Suprapubic skin (tissue), 4 donors: ENCODE measurements at regions not wholly inside any gene's neighbourhood (a gene's known extent, or its start where the extent isn't known, plus 50 kb on each side); places are given as distances from the start of the nearest gene placed in this dataset.

Source experiments
- DNase-seq, 2 donors: peaks; one replicate each; pipeline ENCODE4 v3.0.0-alpha.2; 2019; ENCODE audit warnings: low spot score in 2 of 2
- H3K27ac ChIP-seq: fragments of 200-600 bp; sonication (generic); one replicate; pipeline ENCODE4 v1.5.1; 2019
- H3K27me3 ChIP-seq: fragments of 200-600 bp; sonication (generic); one replicate; pipeline ENCODE4 v1.5.1; 2019
- H3K36me3 ChIP-seq: fragments of 200-600 bp; sonication (generic); one replicate; pipeline ENCODE4 v1.5.1; 2019
- H3K4me1 ChIP-seq: fragments of 200-600 bp; sonication (generic); one replicate; pipeline ENCODE4 v1.5.1; 2019
- H3K4me3 ChIP-seq: fragments of 200-600 bp; sonication (generic); one replicate; pipeline ENCODE4 v1.5.1; 2019; ENCODE audit warnings: mild to moderate bottlenecking
- H3K9me3 ChIP-seq: fragments of 200-600 bp; sonication (generic); one replicate; pipeline ENCODE4 v1.5.1; 2019
- EP300 ChIP-seq: sonication (generic); formaldehyde crosslinking; IDR thresholded peaks from one replicate; pipeline ENCODE4 v1.6.1; 2017; ENCODE audit warnings: antibody characterized with exemption
- POLR2A ChIP-seq, 2 donors: fragments of 450-650 bp; IDR thresholded peaks; one replicate each; pipeline ENCODE4 v1.6.1; 2017; ENCODE audit warnings: antibody characterized with exemption in 2 of 2, mild to moderate bottlenecking in 2 of 2, moderate library complexity in 2 of 2
- POLR2AphosphoS5 ChIP-seq, 3 donors: sonication (generic); formaldehyde crosslinking; IDR thresholded peaks; one replicate each; pipeline ENCODE4 v1.6.1; 2017; ENCODE audit warnings: antibody characterized with exemption in 3 of 3
- WGBS: methylation state at CpG from one replicate; pipeline ENCODE4 v1.1.5; 2018; 5-methylcytosine and 5-hydroxymethylcytosine counted together
- TF ChIP-seq, protein P1 (sequence below), 2 donors: fragments of 200-600 bp in 1 of 2; fragments of 450-650 bp in 1 of 2; sonication (generic) in 1 of 2; IDR thresholded peaks; one replicate each; pipeline ENCODE4 v1.5.1; 2016 to 2019; ENCODE audit warnings: antibody characterized with exemption in 2 of 2, mild to moderate bottlenecking in 1 of 2, moderate library complexity in 1 of 2

DNA sequence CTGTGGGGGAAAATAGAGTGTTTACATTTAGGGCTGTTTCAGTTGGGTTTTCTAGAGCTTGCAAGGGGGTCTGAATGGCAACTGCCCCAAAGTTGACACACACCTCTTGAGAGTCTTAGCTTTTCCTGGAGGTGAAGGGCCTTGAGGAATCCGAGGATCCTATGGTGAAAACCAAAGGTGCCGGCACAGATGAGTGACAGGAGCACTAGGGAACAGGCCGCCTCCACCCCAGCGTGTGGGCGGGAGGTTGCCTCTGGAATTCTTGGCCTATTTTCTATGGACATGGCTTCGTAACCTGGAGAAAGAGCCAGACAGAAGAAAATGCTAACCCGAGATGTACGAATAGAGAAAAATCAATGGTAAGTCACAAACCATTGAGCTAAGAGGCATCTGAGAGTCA is 283.2 kb upstream of the FOXQ1 start:
- H3K4me1 ChIP-seq = peaks cover 11% of the 10 kb centered on the region
- H3K36me3 ChIP-seq = no peaks in the 10 kb centered on the region
- H3K27me3 ChIP-seq = no peaks in the 10 kb centered on the region
- no peak for DNase-seq
- H3K9me3 ChIP-seq = no peaks in the 10 kb centered on the region
- H3K27ac ChIP-seq = no peak overlapping the region
- no peak for TF ChIP-seq POLR2A (IDR thresholded peaks at IDR 0.05)
- TF ChIP-seq, protein P1, sequence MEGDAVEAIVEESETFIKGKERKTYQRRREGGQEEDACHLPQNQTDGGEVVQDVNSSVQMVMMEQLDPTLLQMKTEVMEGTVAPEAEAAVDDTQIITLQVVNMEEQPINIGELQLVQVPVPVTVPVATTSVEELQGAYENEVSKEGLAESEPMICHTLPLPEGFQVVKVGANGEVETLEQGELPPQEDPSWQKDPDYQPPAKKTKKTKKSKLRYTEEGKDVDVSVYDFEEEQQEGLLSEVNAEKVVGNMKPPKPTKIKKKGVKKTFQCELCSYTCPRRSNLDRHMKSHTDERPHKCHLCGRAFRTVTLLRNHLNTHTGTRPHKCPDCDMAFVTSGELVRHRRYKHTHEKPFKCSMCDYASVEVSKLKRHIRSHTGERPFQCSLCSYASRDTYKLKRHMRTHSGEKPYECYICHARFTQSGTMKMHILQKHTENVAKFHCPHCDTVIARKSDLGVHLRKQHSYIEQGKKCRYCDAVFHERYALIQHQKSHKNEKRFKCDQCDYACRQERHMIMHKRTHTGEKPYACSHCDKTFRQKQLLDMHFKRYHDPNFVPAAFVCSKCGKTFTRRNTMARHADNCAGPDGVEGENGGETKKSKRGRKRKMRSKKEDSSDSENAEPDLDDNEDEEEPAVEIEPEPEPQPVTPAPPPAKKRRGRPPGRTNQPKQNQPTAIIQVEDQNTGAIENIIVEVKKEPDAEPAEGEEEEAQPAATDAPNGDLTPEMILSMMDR (IDR thresholded peaks at IDR 0.05) = no peak
- no peak for TF ChIP-seq POLR2AphosphoS5 (IDR thresholded peaks at IDR 0.05)
- no peak for TF ChIP-seq EP300
- no peak overlapping the region for H3K4me3 ChIP-seq
- 93% methylated on average over 8 of the region's 8 CpGs for WGBS

DNA sequence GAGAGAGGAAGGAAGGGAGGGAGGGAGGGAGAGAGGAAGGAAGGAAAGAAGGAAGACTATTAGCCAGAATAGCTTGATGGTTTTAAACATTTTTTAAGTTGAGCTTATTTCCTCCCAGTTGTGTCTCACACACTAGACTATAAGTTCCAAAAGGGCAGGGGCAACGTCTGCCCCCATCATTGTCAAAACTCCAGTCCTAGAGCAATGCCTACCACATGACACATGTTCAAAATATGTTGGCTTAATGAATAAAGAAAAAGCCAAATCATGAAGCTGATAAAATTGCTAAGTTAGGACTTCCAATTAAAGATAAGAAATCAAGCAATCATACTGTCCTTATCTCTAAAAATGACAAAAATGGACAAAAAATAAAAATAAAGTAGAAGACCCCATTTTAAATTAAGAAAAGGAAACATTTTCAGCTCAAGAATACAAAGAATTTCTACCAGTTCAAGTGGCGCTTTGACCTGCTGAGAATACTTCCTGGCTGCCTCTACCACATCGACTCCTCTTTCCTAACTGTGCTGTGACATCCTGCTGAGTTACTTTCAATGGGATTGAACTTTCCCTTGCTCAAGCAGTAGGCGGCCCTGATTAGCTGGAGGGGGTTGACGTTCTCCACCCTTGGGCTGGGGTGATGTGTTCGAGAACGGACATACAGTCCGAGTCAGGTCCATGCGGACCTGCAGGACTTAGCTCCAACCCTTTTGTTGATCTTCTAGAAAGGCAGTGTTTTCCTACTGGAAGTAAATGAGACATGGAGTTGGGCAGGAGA is 283.9 kb upstream of the FOXQ1 start:
- Histone ChIP-seq H3K4me3 (no peak overlapping the region), H3K9me3 (no peaks in the 10 kb centered on the region), H3K36me3 (no peaks in the 10 kb centered on the region), H3K4me1 (peaks cover 11% of the 10 kb centered on the region), H3K27me3 (no peaks in the 10 kb centered on the region), H3K27ac (no peak overlapping the region)
- peak in 1 of 2 donors; percentile 63 for DNase-seq
- TF ChIP-seq POLR2AphosphoS5 (IDR thresholded peaks at IDR 0.05) (no peak), EP300 (no peak), POLR2A (IDR thresholded peaks at IDR 0.05) (no peak)
- TF ChIP-seq, protein P1 (IDR thresholded peaks at IDR 0.05) = no peak
- WGBS = 82% methylated on average over 9 of the region's 9 CpGs

DNA sequence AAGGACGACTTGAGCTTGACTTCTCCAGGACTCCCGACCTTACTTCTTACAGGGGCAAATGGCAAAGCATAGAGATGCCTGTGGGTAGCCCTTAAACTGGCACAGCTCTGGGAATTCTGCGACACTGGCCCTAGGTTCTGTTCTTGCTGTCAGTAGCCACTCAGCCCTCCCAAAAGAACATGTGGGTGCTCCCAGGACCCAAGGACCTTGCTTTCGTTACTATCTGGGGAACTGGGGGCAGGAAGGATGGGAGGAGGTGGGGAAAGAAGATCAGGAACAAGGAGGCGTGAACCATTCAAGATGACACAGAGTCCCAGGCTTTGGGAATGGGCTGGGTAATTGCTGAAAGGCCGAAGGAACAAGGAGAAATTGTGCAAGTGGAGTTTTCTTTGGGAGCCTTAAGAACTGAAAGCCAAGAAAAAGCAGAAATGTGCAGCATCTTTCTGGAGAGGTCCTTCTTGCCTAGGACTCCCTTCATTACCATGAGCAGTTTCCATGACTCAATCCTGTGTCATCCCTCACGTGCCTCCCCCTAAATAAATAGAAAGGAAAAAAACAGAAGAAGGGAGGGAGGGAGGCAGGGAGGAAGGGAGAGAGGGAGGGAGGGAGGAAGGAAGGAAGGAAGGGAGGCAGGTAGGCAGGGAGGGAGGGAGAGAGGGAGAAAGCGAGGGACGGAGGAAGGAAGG is 284.6 kb upstream of the FOXQ1 start:
- Histone ChIP-seq H3K4me1 (peaks cover 11% of the 10 kb centered on the region), H3K4me3 (no peak overlapping the region), H3K27ac (no peak overlapping the region), H3K9me3 (no peaks in the 10 kb centered on the region), H3K27me3 (no peaks in the 10 kb centered on the region), H3K36me3 (no peaks in the 10 kb centered on the region)
- TF ChIP-seq POLR2A (IDR thresholded peaks at IDR 0.05) = no peak
- no peak for TF ChIP-seq POLR2AphosphoS5 (IDR thresholded peaks at IDR 0.05)
- TF ChIP-seq, protein P1 (IDR thresholded peaks at IDR 0.05) = no peak
- TF ChIP-seq EP300 = no peak
- DNase-seq = peak in 1 of 2 donors; percentile 16
- WGBS = 71% methylated on average over 9 of the region's 9 CpGs

DNA sequence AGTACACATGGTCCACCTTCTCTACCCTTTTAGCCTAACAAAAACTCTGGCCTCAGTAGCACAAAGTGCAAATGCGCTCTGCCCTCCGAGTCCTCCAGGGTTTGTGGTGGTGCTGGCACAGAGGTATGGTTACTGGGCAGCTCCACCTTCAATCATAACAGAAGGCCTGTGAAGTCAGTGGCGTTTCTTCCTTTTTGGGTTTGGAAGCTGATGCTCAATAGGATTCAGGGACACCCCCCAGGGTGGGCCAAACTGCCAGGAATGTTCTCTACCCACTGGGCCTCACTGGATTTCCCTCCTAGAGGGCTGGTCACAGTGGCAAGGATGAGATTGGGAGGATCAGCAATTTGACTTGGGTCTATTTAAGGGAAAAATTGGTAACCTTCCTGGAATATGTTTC is 286.1 kb upstream of the FOXQ1 start:
- whole genome bisulfite sequencing = 77% methylated on average over 3 of the region's 3 CpGs
- Histone ChIP-seq H3K27ac (no peak overlapping the region), H3K4me1 (peaks cover 11% of the 10 kb centered on the region), H3K36me3 (no peaks in the 10 kb centered on the region), H3K27me3 (no peaks in the 10 kb centered on the region), H3K9me3 (no peaks in the 10 kb centered on the region), H3K4me3 (no peak overlapping the region)
- TF ChIP-seq POLR2A (IDR thresholded peaks at IDR 0.05) (no peak), EP300 (no peak), POLR2AphosphoS5 (IDR thresholded peaks at IDR 0.05) (no peak)
- TF ChIP-seq, protein P1 (IDR thresholded peaks at IDR 0.05) = no peak
- peak; percentile 37 to 40 for DNase-seq

DNA sequence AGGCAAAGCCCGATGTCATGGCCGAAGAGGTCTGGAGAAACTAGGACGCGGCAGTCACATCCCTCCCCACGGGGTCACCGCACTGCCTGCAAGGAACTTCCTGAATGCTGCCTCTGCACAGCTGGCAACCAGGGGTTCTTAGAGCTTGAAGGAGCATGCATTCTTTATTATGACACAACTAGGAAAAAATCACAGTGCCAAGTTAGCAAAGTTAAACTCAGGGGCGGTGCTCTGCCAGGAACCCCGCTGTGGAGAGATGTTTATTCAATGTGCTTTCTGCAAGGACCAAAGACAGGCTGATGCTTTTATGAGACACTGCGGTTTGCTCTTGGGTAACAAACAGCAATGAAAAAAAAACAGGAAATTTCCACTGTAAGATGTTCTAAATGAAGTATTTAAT is 287.3 kb upstream of the FOXQ1 start:
- Histone ChIP-seq H3K9me3 (no peaks in the 10 kb centered on the region), H3K27me3 (no peaks in the 10 kb centered on the region), H3K4me1 (peaks cover 11% of the 10 kb centered on the region), H3K36me3 (no peaks in the 10 kb centered on the region), H3K27ac (no peak overlapping the region), H3K4me3 (no peak overlapping the region)
- peak in 1 of 2 donors; percentile 79 for DNase-seq
- TF ChIP-seq, protein P1 (IDR thresholded peaks at IDR 0.05) = no peak
- TF ChIP-seq POLR2AphosphoS5 (IDR thresholded peaks at IDR 0.05) (no peak), POLR2A (IDR thresholded peaks at IDR 0.05) (no peak), EP300 (no peak)
- WGBS = 16% methylated on average over 9 of the region's 9 CpGs
